ENCODE measurements at regions not wholly inside any gene's neighbourhood (a gene's known extent, or its start where the extent isn't known, plus 50 kb on each side); places are given as distances from the start of the nearest gene placed in this dataset.

- TF ChIP-seq AR (CRISPR knock-in tag; IDR thresholded peaks at IDR 0.05) (no peak), PREB (CRISPR knock-in tag; IDR thresholded peaks at IDR 0.05; ENCODE audit: borderline replicate concordance) (no peak), CTCF (IDR thresholded peaks at IDR 0.05) (no peak), E2F4 (CRISPR knock-in tag; IDR thresholded peaks at IDR 0.05; ENCODE audit: borderline replicate concordance, low read depth) (no peak), ZNF317 (CRISPR knock-in tag; IDR thresholded peaks at IDR 0.05; ENCODE audit: borderline replicate concordance, low read depth) (no peak), ARID4B (CRISPR knock-in tag; IDR thresholded peaks at IDR 0.05; ENCODE audit: borderline replicate concordance) (no peak), EMX1 (CRISPR knock-in tag; IDR thresholded peaks at IDR 0.05) (no peak), MLX (CRISPR knock-in tag; IDR thresholded peaks at IDR 0.05) (no peak), ZNF232 (CRISPR knock-in tag; IDR thresholded peaks at IDR 0.05) (no peak), TEAD1 (CRISPR knock-in tag; IDR thresholded peaks at IDR 0.05) (no peak), E2F5 (CRISPR knock-in tag; IDR thresholded peaks at IDR 0.05) (no peak)
Measured at GRCh38 chr10:107834706-107835105, 670.2 kb upstream of the SORCS1 start.

All from WTC11 (cell line).